ENCODE measurements at regions not wholly inside any gene's neighbourhood (a gene's known extent, or its start where the extent isn't known, plus 50 kb on each side); places are given as distances from the start of the nearest gene placed in this dataset.

GRCh38 chr4:156411531-156411930 is 457.9 kb upstream of the CTSO start:
- H3K27me3 ChIP-seq (ENCODE audit: control insufficient read depth in 5 of 5, insufficient read depth in 4 of 5, low read length in 5 of 5): no peaks in the 10 kb centered on the region
- no peaks in the 10 kb centered on the region for H3K4me1 ChIP-seq (ENCODE audit: control insufficient read depth in 5 of 5, insufficient read depth in 5 of 5, low read length in 5 of 5)
- no peak overlapping the region for H3K27ac ChIP-seq (ENCODE audit: low read depth, low read length)
- H3K9me3 ChIP-seq (ENCODE audit: control insufficient read depth in 5 of 5, low read length in 5 of 5): no peaks in the 10 kb centered on the region
- no peak overlapping the region for H3K4me3 ChIP-seq (ENCODE audit: low read depth in 1 of 5, low read length in 5 of 5)
- H3K9ac ChIP-seq (ENCODE audit: low read length in 5 of 5): no peak overlapping the region
- no peaks in the 10 kb centered on the region for H3K36me3 ChIP-seq (ENCODE audit: control insufficient read depth in 5 of 5, insufficient read depth in 5 of 5, low read length in 5 of 5)

- no peak overlapping the region for H3K9ac ChIP-seq (ENCODE audit: low read length in 5 of 5)
- peaks cover 0 to 8% (median 0%) of the 10 kb centered on the region in 5 donors for H3K9me3 ChIP-seq (ENCODE audit: control insufficient read depth in 5 of 5, low read length in 5 of 5)
- no peak overlapping the region for H3K27ac ChIP-seq (ENCODE audit: low read depth, low read length)
- no peaks in the 10 kb centered on the region for H3K4me1 ChIP-seq (ENCODE audit: control insufficient read depth in 5 of 5, insufficient read depth in 5 of 5, low read length in 5 of 5)
- no peak overlapping the region for H3K4me3 ChIP-seq (ENCODE audit: low read depth in 1 of 5, low read length in 5 of 5)
- no peaks in the 10 kb centered on the region for H3K36me3 ChIP-seq (ENCODE audit: control insufficient read depth in 5 of 5, insufficient read depth in 5 of 5, low read length in 5 of 5)
- no peaks in the 10 kb centered on the region for H3K27me3 ChIP-seq (ENCODE audit: control insufficient read depth in 5 of 5, insufficient read depth in 4 of 5, low read length in 5 of 5)
Observed at GRCh38 chr4:156408749-156409148, 455.1 kb upstream of the CTSO start.

- Histone ChIP-seq H3K27ac (ENCODE audit: low read depth, low read length) (no peak overlapping the region), H3K4me1 (ENCODE audit: control insufficient read depth in 5 of 5, insufficient read depth in 5 of 5, low read length in 5 of 5) (peaks cover 0 to 7% (median 0%) of the 10 kb centered on the region in 5 donors), H3K9me3 (ENCODE audit: control insufficient read depth in 5 of 5, low read length in 5 of 5) (peaks cover 0 to 12% (median 3%) of the 10 kb centered on the region in 5 donors), H3K9ac (ENCODE audit: low read length in 5 of 5) (no peak overlapping the region), H3K27me3 (ENCODE audit: control insufficient read depth in 5 of 5, insufficient read depth in 4 of 5, low read length in 5 of 5) (no peaks in the 10 kb centered on the region), H3K36me3 (ENCODE audit: control insufficient read depth in 5 of 5, insufficient read depth in 5 of 5, low read length in 5 of 5) (no peaks in the 10 kb centered on the region), H3K4me3 (ENCODE audit: low read depth in 1 of 5, low read length in 5 of 5) (no peak overlapping the region)
Observed at GRCh38 chr4:156401371-156401770, 447.7 kb upstream of the CTSO start.

GRCh38 chr4:156396534-156396933 is 442.9 kb upstream of the CTSO start:
- H3K9ac ChIP-seq (ENCODE audit: low read length in 5 of 5): no peak overlapping the region
- H3K36me3 ChIP-seq (ENCODE audit: control insufficient read depth in 5 of 5, insufficient read depth in 5 of 5, low read length in 5 of 5): no peaks in the 10 kb centered on the region
- no peaks in the 10 kb centered on the region for H3K9me3 ChIP-seq (ENCODE audit: control insufficient read depth in 5 of 5, low read length in 5 of 5)
- peaks cover 0 to 8% (median 0%) of the 10 kb centered on the region in 5 donors for H3K4me1 ChIP-seq (ENCODE audit: control insufficient read depth in 5 of 5, insufficient read depth in 5 of 5, low read length in 5 of 5)
- no peak overlapping the region for H3K27ac ChIP-seq (ENCODE audit: low read depth, low read length)
- no peaks in the 10 kb centered on the region for H3K27me3 ChIP-seq (ENCODE audit: control insufficient read depth in 5 of 5, insufficient read depth in 4 of 5, low read length in 5 of 5)
- H3K4me3 ChIP-seq (ENCODE audit: low read depth in 1 of 5, low read length in 5 of 5): no peak overlapping the region

GRCh38 chr4:156391325-156391653 is 437.6 kb upstream of the CTSO start:
- H3K4me3 ChIP-seq (ENCODE audit: low read depth in 1 of 5, low read length in 5 of 5): no peak overlapping the region
- H3K4me1 ChIP-seq (ENCODE audit: control insufficient read depth in 5 of 5, insufficient read depth in 5 of 5, low read length in 5 of 5): peaks cover 0 to 32% (median 15%) of the 10 kb centered on the region in 5 donors
- no peak overlapping the region for H3K9ac ChIP-seq (ENCODE audit: low read length in 5 of 5)
- H3K27ac ChIP-seq (ENCODE audit: low read depth, low read length): no peak overlapping the region
- no peaks in the 10 kb centered on the region for H3K27me3 ChIP-seq (ENCODE audit: control insufficient read depth in 5 of 5, insufficient read depth in 4 of 5, low read length in 5 of 5)
- H3K36me3 ChIP-seq (ENCODE audit: control insufficient read depth in 5 of 5, insufficient read depth in 5 of 5, low read length in 5 of 5): no peaks in the 10 kb centered on the region
- H3K9me3 ChIP-seq (ENCODE audit: control insufficient read depth in 5 of 5, low read length in 5 of 5): no peaks in the 10 kb centered on the region

- Histone ChIP-seq H3K4me1 (ENCODE audit: control insufficient read depth in 5 of 5, insufficient read depth in 5 of 5, low read length in 5 of 5) (peaks cover 0 to 32% (median 15%) of the 10 kb centered on the region in 5 donors), H3K9ac (ENCODE audit: low read length in 5 of 5) (no peak overlapping the region), H3K9me3 (ENCODE audit: control insufficient read depth in 5 of 5, low read length in 5 of 5) (no peaks in the 10 kb centered on the region), H3K36me3 (ENCODE audit: control insufficient read depth in 5 of 5, insufficient read depth in 5 of 5, low read length in 5 of 5) (no peaks in the 10 kb centered on the region), H3K27ac (ENCODE audit: low read depth, low read length) (peak overlapping the region; percentile 45), H3K4me3 (ENCODE audit: low read depth in 1 of 5, low read length in 5 of 5) (no peak overlapping the region), H3K27me3 (ENCODE audit: control insufficient read depth in 5 of 5, insufficient read depth in 4 of 5, low read length in 5 of 5) (no peaks in the 10 kb centered on the region)
Observed at GRCh38 chr4:156390599-156391324, 437.1 kb upstream of the CTSO start.

GRCh38 chr4:156388826-156389225 is 435.2 kb upstream of the CTSO start:
- Histone ChIP-seq H3K9ac (ENCODE audit: low read length in 5 of 5) (no peak overlapping the region), H3K27me3 (ENCODE audit: control insufficient read depth in 5 of 5, insufficient read depth in 4 of 5, low read length in 5 of 5) (no peaks in the 10 kb centered on the region), H3K36me3 (ENCODE audit: control insufficient read depth in 5 of 5, insufficient read depth in 5 of 5, low read length in 5 of 5) (no peaks in the 10 kb centered on the region), H3K4me1 (ENCODE audit: control insufficient read depth in 5 of 5, insufficient read depth in 5 of 5, low read length in 5 of 5) (peaks cover 0 to 32% (median 15%) of the 10 kb centered on the region in 5 donors), H3K4me3 (ENCODE audit: low read depth in 1 of 5, low read length in 5 of 5) (no peak overlapping the region), H3K27ac (ENCODE audit: low read depth, low read length) (no peak overlapping the region), H3K9me3 (ENCODE audit: control insufficient read depth in 5 of 5, low read length in 5 of 5) (no peaks in the 10 kb centered on the region)

GRCh38 chr4:156378033-156378665 is 424.5 kb upstream of the CTSO start:
- H3K27ac ChIP-seq (ENCODE audit: low read depth, low read length): no peak overlapping the region
- H3K4me1 ChIP-seq (ENCODE audit: control insufficient read depth in 5 of 5, insufficient read depth in 5 of 5, low read length in 5 of 5): no peaks in the 10 kb centered on the region
- H3K27me3 ChIP-seq (ENCODE audit: control insufficient read depth in 5 of 5, insufficient read depth in 4 of 5, low read length in 5 of 5): no peaks in the 10 kb centered on the region
- no peak overlapping the region for H3K4me3 ChIP-seq (ENCODE audit: low read depth in 1 of 5, low read length in 5 of 5)
- no peak overlapping the region for H3K9ac ChIP-seq (ENCODE audit: low read length in 5 of 5)
- no peaks in the 10 kb centered on the region for H3K9me3 ChIP-seq (ENCODE audit: control insufficient read depth in 5 of 5, low read length in 5 of 5)
- H3K36me3 ChIP-seq (ENCODE audit: control insufficient read depth in 5 of 5, insufficient read depth in 5 of 5, low read length in 5 of 5): no peaks in the 10 kb centered on the region

GRCh38 chr4:156377036-156377710 is 423.5 kb upstream of the CTSO start:
- H3K9ac ChIP-seq (ENCODE audit: low read length in 5 of 5): no peak overlapping the region
- H3K36me3 ChIP-seq (ENCODE audit: control insufficient read depth in 5 of 5, insufficient read depth in 5 of 5, low read length in 5 of 5): no peaks in the 10 kb centered on the region
- no peak overlapping the region for H3K4me3 ChIP-seq (ENCODE audit: low read depth in 1 of 5, low read length in 5 of 5)
- no peaks in the 10 kb centered on the region for H3K9me3 ChIP-seq (ENCODE audit: control insufficient read depth in 5 of 5, low read length in 5 of 5)
- no peak overlapping the region for H3K27ac ChIP-seq (ENCODE audit: low read depth, low read length)
- H3K27me3 ChIP-seq (ENCODE audit: control insufficient read depth in 5 of 5, insufficient read depth in 4 of 5, low read length in 5 of 5): no peaks in the 10 kb centered on the region
- H3K4me1 ChIP-seq (ENCODE audit: control insufficient read depth in 5 of 5, insufficient read depth in 5 of 5, low read length in 5 of 5): no peaks in the 10 kb centered on the region

- Histone ChIP-seq H3K27ac (ENCODE audit: low read depth, low read length) (no peak overlapping the region), H3K4me1 (ENCODE audit: control insufficient read depth in 5 of 5, insufficient read depth in 5 of 5, low read length in 5 of 5) (no peaks in the 10 kb centered on the region), H3K9ac (ENCODE audit: low read length in 5 of 5) (no peak overlapping the region), H3K36me3 (ENCODE audit: control insufficient read depth in 5 of 5, insufficient read depth in 5 of 5, low read length in 5 of 5) (no peaks in the 10 kb centered on the region), H3K4me3 (ENCODE audit: low read depth in 1 of 5, low read length in 5 of 5) (no peak overlapping the region), H3K9me3 (ENCODE audit: control insufficient read depth in 5 of 5, low read length in 5 of 5) (no peaks in the 10 kb centered on the region), H3K27me3 (ENCODE audit: control insufficient read depth in 5 of 5, insufficient read depth in 4 of 5, low read length in 5 of 5) (no peaks in the 10 kb centered on the region)
Observed at GRCh38 chr4:156374894-156375293, 421.2 kb upstream of the CTSO start.
